ENCODE measurements at regions not wholly inside any gene's neighbourhood (a gene's known extent, or its start where the extent isn't known, plus 50 kb on each side); places are given as distances from the start of the nearest gene placed in this dataset.

DNA sequence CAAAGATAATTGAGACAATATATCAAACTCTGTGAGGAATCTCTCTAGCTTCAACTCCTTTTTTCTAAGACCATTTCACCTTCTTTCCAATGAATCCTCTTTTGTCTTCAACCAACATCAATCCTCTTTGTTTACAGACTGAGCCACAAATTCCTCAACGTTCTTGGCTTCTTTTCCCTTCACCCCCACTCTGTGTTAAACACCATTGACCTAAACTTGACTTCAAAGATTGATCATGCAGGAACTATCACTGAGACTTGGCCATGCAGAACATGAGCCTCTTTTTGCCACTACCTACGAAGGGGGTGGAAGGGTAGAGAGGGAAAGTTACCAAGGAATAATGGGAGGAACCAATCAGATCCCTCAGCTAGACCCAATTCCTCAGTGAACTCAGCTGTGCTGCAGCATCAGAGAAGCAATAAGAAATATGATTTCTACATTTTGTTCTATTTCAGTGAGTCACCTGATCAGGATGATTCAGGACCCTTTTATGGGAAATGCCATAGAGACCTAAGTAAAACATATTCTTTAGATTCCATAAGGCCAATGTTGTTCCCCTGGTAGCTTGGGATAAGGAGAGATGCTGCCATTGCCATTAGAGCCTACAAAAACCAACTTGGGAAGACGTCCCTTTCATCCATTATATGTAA, 187.7 kb upstream of the RGMB start:
- peak; percentile 6 for DNase-seq (ENCODE audit: low read depth)
- TF ChIP-seq, protein P1, sequence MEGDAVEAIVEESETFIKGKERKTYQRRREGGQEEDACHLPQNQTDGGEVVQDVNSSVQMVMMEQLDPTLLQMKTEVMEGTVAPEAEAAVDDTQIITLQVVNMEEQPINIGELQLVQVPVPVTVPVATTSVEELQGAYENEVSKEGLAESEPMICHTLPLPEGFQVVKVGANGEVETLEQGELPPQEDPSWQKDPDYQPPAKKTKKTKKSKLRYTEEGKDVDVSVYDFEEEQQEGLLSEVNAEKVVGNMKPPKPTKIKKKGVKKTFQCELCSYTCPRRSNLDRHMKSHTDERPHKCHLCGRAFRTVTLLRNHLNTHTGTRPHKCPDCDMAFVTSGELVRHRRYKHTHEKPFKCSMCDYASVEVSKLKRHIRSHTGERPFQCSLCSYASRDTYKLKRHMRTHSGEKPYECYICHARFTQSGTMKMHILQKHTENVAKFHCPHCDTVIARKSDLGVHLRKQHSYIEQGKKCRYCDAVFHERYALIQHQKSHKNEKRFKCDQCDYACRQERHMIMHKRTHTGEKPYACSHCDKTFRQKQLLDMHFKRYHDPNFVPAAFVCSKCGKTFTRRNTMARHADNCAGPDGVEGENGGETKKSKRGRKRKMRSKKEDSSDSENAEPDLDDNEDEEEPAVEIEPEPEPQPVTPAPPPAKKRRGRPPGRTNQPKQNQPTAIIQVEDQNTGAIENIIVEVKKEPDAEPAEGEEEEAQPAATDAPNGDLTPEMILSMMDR (IDR thresholded peaks at IDR 0.05; ENCODE audit: low read depth, low read length, missing control alignments), result no peak
- in situ Hi-C loops (cut with HindIII; ENCODE audit: low sequenced_read_pairs), result no loop called here
- H3K4me3 ChIP-seq (ENCODE audit: low read depth, low read length), result no peak overlapping the region

DNA sequence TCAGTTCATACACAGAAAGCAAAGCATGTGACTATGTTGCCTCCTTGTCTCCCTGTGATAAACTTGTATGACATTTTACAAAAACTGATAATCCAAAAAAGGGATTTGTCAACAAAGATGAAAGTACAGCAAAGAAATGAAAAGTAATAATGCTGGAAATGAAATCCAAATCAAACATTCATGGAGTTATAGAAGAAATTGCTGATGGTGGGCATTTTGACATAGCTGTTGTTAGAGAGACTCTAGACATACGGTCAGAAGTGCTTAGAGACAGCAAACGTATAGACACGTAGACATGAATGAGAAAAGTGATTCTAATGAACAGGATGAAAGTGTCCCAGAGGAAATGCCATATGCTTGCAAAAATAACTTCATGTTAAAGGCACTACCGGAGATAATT, 186.9 kb upstream of the RGMB start:
- DNase-seq (ENCODE audit: low read depth), result no peak
- H3K4me3 ChIP-seq (ENCODE audit: low read depth, low read length), result no peak overlapping the region
- in situ Hi-C loops (cut with HindIII; ENCODE audit: low sequenced_read_pairs), result no loop called here
- TF ChIP-seq, protein P1 (IDR thresholded peaks at IDR 0.05; ENCODE audit: low read depth, low read length, missing control alignments), result no peak

DNA sequence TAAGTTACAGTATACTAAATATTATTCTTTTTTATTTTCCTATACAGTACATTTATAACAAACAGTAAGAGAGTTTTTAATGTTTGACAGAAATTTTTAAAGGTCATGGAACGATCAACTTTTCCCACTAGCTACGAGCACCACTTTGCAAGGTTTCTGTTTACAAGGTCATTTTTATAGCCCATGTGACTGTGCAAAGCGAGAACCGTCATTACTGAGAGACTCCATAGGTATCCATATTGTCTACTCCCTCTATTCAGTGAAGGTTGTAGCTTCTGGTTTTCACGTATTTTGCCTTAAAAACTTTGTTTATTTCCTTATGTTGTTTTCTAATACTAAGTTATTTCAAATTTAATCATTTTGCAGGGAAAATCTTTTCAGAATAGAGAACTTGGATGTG, 186.3 kb upstream of the RGMB start:
- TF ChIP-seq, protein P1 (IDR thresholded peaks at IDR 0.05; ENCODE audit: low read depth, low read length, missing control alignments), result no peak
- no peak for DNase-seq (ENCODE audit: low read depth)
- no peak overlapping the region for H3K4me3 ChIP-seq (ENCODE audit: low read depth, low read length)
- in situ Hi-C loops (cut with HindIII; ENCODE audit: low sequenced_read_pairs), result no loop called here

DNA sequence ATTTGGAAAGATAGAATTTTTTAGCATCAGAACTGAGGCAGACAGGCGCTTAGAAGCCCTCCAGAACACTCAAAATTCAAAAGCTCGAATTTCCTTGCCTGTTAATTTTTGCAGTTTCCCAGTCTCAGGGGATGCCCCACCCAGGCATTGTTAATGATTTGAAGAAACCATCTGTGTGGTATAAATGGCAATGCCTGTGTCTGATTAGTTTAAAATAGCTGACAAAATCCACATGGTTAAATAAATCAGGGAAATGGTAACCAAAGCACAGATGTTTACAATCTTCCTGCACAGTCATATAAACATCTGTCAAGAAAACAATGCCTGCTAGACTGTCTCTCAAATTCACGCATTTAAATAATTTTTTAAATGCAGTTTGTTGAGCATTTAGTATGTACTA, 185.2 kb upstream of the RGMB start:
- DNase-seq (ENCODE audit: low read depth), result no peak
- in situ Hi-C loops (cut with HindIII; ENCODE audit: low sequenced_read_pairs), result no loop called here
- TF ChIP-seq, protein P1 (IDR thresholded peaks at IDR 0.05; ENCODE audit: low read depth, low read length, missing control alignments), result no peak

DNA sequence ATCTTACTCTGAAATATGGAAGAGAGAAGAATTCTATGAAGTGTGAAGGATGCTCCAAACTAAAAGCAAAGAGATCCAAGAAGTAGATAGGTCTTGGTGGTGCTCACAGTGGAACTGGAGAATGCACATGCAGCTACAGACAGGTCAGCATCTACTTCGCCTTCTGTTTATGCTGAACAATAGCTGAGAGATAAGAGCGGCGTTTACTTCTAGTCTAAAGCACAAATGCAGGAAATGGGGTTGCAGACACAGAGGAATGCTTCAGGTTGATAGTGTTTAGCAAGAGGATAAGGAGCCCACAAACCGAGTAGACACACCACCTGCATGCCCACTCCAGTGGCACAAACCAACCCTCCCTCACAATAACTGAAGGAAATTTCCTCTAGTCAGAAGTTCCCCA, 180.0 kb upstream of the RGMB start:
- TF ChIP-seq, protein P1 (IDR thresholded peaks at IDR 0.05; ENCODE audit: low read depth, low read length, missing control alignments), result no peak
- DNase-seq (ENCODE audit: low read depth), result no peak
- H3K4me3 ChIP-seq (ENCODE audit: low read depth, low read length), result no peak overlapping the region
- in situ Hi-C loops (cut with HindIII; ENCODE audit: low sequenced_read_pairs), result no loop called here

More for the DNA sequence above, 185.2 kb upstream of the RGMB start:
- no peak overlapping the region for H3K4me3 ChIP-seq (ENCODE audit: low read depth, low read length)

DNA sequence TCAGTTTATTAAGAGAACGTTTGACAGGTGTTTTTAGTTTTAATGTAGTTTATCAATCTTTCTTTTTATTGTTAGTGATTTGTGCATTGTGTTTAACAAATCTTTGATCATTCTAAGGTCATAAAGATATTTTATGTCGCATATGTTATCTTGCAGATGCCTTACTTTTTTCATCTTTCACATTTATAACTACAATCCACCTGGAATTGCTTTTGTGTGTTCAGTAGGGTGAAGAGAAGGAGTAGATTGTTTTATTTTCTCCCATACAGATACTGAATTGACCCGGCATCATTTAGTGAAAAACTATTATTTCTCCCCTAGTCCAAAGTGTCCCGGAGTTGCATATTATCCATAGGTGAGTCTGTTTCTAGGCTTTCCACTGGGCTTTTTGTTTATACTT, 179.4 kb upstream of the RGMB start:
- H3K4me3 ChIP-seq (ENCODE audit: low read depth, low read length), result no peak overlapping the region
- DNase-seq (ENCODE audit: low read depth), result no peak
- TF ChIP-seq, protein P1 (IDR thresholded peaks at IDR 0.05; ENCODE audit: low read depth, low read length, missing control alignments), result no peak
- in situ Hi-C loops (cut with HindIII; ENCODE audit: low sequenced_read_pairs), result no loop called here

Data from astrocyte of the cerebellum (primary cell).